Bone marrow (tissue), 2 donors: ENCODE measurements at regions not wholly inside any gene's neighbourhood (a gene's known extent, or its start where the extent isn't known, plus 50 kb on each side); places are given as distances from the start of the nearest gene placed in this dataset.
"Not testable (repeated sequence)": the region's sequence is repeated elsewhere in the genome, so short reads cannot be mapped to it uniquely, and the experiment has no call there.

Experiments used
- DNase-seq, 2 donors: peaks; one replicate each; lab custom pipeline; 2025; lab: John Stamatoyannopoulos, UW

DNA sequence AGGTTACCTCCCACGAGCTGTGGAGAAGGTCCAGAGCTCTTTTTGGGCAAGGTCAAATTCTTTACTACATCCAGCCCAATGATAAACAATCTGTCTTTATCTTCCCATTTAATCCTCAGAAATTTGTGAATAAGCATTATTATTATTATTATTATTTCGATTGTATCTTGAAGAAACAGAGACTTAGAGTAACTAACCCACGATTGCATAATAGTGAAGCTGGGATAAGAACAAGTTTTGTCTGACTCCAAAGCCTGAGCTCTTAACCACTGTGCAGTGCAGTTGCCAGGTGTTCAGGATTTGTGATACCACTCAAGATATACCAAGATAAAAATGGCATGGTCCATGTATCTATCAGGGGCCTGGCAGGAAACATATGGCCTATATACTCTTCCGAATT, 166.5 kb upstream of the LDB2 start:
- no peak for DNase-seq

DNA sequence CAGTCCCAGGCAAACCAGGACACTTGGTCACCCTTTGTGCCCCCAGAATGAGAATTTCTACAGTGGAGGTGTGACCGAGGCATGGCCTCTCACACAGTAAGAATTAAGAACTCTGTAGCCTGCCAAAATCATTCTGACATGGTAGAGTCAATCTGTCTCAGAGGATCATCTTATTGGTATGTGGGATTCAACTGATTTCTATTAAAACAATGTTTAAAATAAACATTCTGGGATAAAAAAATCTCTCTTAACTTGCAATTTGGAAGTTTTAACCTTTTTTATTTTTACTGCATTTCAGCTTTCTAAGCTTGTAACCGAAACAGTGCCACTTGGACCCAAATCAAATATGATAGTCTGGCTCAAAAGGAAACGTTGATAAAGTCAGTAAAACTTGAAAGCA, 165.4 kb upstream of the LDB2 start:
- no peak for DNase-seq

DNA sequence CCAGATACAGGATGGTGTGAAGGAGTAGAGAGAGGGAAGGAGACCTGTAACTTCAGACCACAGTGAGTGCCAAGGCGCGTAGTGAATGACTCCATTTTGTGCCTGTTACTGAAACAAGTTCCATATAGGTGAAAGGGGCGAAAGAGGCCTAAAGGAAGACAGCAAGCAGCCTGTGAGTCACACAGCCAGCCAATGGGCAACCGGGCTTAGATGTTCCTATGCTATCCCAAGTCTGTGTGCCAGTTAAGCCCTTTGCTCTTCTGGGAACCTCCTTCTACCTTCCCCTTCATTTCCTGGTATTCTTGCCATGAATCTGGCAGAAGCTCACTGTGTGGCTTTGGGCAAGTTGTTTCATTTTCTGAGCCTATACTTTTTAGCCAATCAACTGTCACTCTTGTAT, 161.8 kb upstream of the LDB2 start:
- no peak for DNase-seq

DNA sequence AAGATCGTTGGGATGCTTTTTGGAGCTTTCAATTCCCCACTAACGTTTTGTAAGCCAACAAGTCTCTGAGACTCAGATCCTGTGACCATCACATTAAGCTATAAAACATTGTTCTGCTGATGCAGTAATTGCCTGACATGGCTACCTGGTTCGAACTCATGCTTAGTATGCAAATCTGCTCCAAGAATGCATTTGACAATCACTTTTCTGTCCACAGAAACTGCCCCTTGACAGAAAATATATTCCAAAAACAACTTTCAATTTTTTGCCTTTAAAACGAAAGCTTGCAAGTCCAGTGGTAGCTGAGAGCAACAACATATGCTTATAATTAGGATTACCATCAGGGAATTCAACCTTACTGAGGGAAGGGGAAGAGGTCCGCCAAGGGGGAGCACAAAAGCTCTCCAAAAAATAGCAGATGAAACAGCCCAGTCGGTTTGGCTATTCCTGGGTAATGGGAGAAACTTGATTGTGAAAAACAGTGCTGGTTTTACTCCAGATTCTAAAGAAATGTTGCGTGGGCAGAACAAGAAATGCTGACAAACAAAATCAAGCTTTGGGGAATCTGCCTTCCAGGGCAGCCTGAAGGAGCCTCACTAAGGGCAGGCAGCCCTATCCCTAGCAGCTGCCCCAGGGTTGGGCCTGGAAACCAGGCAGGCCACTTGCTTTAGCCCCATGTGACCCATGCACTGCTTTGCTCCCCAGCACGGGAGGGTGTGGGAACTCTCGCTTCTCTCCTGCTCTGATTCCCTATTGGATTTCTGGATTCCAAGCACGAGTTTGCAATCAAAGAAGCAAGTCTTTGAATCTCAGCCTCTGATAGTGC, 160.7 kb upstream of the LDB2 start:
- no peak for DNase-seq

DNA sequence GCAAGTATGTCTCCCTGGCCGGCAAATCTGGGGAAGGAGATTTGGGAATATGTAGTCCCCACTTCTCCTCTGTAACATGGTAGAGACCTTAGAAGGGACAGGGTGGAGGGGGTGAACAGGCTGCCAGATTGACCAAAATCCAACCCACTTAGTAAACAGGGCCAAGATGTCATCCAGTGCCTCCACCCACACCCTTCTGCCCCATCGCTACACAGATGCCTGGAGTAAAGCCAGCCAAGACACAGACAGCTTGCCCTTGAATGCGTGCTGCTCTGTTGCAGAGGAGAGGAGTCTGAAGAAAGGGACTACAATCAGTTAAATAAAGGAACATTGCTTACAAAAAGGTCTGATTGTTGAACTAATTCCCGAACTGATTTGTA, 160.1 kb upstream of the LDB2 start:
- no peak for DNase-seq

DNA sequence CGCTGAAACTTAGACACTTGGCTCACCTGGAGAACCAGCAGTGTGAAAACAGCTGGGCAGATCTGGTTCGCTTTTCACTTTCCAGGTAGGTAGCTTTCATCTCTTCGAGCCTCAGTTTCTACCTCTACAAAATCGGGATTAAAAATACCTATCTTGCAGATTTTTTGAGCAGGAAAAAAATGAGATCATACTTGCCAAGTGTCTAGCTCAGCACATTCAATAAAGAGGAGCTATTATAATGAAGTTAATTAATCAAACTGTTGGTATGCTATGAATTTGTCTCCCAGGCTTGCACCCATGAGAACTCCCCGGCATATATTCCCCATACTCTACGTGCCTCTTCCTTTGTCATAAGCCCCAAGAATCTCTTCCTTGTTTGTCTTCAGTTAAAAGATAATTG, 158.6 kb upstream of the LDB2 start:
- DNase-seq, result no peak

DNA sequence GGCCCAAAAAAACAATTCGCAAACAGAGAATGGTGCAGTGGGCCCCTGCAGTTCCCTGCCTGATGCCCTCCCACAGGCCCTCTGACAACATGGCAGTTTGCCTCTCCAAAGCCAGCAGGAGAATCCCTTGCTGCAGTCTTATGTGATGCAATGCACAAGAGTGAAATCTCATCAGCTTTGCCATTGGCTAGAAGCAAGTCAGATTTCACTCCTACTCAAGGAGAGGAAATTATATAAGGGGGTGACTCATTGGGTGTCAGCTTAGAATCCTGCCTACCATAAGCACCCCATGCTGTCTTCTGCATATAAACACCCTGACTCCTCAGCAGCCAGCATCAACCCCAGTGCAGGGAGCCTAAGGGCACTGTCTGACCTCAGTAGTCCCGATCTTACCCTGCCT, 157.3 kb upstream of the LDB2 start:
- no peak for DNase-seq

DNA sequence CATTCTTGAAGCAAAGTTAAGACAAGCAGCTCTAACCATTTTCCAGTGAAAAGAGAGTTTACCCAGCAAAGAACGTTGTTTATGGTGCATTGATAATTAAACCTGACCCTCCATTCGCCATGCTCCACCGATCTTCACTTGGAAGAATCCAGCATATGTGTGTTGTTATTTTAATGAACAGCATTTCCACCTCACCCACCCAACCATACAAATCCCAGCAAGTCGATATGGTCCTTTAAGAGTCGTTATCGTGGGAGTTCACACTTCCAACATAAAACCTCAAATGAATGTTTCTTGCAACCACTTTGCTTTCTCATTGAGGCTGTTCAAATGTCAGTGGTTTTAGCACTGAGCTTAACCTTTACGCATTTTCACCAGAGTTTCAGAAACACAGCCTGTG, 147.4 kb upstream of the LDB2 start:
- DNase-seq, result no peak

DNA sequence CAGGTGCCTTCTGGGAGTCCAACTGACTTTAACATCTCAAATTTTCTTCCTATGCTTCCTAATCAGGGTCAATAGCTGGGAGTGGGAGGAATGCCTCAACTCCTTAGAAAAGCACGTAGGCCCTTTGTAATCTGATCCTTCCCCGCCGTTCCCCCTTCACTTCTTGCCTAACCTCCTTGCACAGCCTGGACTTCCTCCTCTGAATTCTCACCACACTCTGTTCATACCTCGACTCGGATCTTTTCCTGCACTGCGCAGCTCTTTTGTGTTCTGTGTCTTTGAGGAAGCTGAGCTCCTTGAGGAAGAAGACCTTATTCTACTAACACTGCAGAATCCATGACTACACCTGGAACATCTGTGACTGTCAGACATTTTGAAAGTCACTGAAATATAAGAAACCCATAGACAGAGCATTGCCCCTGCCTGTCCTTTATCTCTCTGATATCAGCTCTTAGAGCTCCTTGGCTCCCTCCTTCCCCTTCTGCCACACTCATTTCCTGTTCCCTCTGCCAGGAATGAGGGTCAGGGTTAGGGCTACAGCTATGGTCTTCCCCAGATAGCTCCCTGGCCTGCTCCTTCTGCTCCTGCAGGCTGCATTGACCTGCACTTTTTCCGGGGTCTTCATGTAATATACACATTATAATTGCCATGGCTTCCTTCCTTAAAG, 140.2 kb upstream of the LDB2 start:
- DNase-seq, result no peak

DNA sequence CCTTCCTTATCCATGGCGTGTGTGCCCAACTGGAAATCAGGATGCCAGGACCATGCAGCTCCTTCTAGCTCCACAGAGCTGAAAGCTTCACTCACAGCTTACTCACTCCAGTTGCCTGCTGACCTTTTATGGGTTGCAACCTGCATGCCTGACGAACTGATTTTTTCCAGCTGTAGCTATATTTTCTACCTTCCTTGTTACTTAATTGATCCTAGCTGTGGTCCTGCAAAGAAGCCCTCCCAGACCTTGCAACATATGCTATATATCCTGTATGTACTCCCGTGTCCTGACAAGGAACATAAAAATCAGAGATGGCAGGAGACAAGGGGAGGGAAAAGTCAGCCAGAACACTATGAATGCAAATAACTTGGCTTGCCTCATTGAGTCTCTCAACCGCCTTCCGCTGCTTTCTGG, 135.3 kb upstream of the LDB2 start:
- no peak for DNase-seq

DNA sequence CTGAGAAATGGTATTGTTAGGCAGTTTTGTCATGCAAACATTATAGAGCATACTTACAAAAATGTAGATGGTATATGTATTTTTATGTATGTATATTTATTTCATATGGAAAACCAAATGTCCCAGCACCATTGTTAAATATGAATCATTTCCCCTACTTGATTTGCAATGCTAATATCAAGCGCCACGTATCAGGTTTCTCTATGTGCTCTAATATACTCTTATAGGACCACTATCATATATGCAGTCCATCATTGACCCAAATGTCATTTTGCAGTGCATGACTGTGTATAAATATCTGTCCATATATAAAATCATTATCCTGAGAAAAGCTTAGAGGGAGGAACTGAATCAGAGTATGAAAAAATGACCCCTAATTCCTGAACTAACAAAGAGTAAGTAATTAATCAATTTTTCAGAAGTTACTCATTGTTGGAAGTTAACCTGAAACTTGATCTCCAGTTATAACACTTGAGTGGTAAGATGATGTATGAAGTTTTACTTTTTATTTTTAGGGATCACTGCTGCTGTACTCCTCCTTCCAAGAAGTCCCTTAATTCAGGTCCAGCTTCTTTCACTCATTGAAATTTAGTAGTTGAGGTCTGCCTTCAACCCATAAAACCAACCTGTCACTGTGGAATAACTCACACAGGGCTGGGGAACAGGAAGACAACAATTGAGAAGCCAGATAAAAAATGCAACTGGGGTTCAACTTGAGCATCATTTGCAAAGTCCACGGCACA, 134.8 kb upstream of the LDB2 start:
- DNase-seq, result no peak

DNA sequence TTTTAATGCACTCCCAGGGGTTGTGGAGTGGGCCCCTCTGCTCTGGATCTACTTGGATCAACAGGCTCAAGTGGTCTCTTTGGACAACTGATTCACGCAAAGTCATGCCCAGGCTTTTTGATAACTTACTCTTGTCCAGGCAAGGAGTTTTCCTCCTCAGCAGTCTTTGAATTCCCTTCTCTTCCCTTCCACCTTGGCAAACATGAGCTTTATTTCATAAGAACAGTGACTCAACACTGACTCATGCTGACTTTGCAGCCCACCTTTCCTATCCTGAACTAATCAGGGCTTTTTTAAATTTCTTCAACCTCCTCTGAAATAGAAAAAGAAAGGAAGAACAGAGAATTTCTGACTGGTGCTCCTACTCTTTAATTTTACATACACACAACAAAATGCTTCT, 132.1 kb upstream of the LDB2 start:
- no peak for DNase-seq

DNA sequence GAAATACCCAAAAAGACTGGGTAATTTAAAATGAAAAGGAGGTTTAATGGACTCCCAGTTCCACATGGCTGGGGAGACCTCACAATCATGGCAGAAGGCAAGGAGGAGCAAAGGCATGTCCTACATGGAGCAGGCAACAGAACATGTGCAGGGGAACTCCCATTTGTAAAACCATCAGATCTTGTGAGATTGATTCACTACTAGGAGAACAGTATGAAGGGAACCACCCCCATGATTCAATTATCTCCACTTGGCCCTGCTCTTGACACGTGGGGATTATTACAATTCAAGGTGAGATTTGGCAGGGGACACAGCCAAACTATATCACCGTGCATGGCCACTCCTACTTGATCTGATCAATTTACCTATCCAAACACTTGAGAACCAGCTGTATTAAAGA, 131.5 kb upstream of the LDB2 start:
- no peak for DNase-seq

DNA sequence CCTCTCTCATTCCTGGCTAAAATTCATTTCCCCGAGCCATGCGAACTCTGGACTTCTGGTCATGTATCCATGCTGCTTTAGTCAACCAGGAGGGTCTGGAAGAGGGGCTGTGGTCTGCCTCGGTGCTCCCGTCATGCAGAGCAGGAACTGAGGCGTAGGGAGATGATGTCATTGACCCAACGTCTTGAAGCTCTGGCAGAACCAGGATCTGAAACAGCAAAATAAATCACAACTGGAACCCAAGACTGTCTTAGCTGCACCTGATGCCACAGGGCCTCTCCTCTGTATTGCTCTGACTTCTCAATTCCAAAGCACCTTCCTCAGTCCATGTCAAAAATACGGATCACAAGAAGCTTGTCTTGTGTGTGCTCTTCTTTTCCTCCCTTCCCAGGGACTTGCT, 131.0 kb upstream of the LDB2 start:
- no peak for DNase-seq

DNA sequence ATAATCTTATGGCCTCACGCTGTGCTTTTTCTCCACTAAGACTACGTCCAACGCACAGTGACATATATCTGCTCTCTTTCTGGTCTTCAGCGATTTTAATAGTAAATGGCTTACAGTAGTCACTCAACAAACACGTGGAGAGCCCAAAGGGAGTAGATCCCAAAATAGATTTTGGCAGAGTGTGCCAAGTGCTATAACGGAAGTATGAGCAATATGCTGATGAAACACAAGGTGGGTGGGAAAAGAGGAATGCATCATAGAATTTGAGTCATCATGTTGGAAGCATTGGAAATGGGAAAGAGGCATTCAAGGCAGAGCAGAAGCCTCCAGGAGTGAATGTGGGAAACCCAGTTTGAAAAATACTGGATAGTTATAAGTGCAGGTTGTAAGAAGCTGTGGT, 129.1 kb upstream of the LDB2 start:
- DNase-seq, result no peak

DNA sequence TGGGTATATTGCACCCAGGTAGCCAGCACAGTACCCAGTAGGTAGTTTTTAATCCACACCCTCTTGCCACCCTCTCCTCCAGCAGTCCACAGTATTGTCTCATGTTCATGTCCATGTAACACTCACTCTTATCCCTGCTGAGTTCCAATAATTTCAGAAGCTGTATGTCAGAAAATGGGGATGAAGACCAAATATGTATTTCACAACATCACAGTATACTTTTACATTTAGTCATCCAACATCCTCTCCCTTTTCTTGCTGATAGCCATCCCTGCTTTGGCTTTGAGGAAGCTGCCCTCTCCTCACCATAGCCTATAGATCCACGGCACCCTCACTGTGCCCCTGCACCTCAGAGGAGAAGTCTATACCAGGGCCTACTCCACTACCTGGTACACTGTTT, 126.0 kb upstream of the LDB2 start:
- DNase-seq, result no peak

DNA sequence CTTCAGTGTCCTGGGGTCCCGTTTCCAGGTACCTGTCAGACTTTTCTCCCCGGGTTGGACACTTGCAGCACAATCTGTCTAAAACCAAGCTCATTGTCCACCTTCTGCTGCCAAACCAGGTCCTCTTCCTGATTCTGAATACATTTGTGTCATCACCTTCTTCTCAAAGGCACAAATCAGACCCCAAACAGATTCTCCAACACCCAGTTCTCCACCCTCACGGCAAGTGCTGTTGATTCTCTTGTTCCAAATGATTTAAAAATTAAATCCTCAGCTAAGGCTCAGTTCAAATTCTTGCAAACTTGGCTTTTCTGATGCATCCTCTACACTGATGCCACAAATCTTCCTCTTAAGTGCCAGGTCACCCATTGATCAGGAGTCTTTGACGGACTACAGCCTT, 122.5 kb upstream of the LDB2 start:
- DNase-seq, result no peak

DNA sequence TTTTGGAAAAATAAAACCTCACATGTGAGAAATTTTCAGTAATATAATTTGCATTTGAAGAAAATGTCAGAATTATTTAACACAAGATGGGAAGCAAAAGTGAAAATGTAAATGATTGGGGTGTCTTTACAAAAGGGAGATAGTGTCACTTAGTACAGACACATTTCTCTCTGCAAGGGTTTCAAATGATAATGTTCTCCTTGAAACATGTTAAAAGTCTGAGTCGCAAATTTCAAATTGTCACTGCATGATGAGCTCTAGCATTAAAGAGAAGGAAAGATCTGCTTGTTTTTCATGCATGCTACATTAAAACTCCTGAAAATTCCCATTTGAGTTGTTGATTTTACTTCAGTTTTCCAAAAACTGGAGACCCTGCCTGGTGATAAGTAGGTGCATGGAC, 122.0 kb upstream of the LDB2 start:
- DNase-seq, result no peak

DNA sequence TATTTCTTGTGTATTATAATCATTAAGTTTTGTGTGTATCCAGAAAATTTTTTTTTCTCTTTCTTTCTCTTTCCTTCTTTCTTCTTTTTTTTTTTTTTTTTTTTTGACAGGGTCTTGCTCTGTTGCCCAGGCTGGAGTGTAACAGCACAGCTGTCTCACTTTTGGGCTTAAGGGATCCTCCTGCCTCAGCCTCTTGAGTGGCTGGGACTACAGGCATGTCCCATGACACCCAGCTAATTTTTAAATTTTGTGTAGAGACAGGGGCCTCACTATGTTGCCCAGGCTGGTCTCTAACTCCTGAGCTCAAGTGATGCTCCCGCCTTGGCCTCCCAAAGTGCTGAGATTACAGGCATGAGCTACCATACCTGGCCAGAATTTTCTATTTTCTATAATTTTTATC, 120.2 kb upstream of the LDB2 start:
- DNase-seq, result not testable (repeated sequence)

DNA sequence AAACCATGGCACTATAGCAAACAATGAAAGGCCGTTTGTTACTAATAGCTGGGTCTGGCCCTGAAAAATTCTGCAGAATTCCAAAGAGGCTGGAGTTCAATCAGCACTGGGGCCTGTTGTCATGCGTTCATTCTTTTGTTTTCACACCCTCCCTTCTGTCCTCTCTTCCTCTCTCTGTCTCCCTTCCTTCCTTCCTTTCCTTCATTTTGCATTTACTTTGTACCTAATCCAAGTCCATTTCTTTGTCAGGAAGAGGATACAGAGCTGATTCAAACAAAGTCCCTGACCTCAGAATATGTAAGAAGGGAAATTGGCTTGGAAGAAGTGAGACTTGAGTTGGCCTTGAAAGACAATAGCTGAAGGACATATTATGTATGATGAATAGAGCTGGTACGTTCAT, 119.6 kb upstream of the LDB2 start:
- no peak for DNase-seq

DNA sequence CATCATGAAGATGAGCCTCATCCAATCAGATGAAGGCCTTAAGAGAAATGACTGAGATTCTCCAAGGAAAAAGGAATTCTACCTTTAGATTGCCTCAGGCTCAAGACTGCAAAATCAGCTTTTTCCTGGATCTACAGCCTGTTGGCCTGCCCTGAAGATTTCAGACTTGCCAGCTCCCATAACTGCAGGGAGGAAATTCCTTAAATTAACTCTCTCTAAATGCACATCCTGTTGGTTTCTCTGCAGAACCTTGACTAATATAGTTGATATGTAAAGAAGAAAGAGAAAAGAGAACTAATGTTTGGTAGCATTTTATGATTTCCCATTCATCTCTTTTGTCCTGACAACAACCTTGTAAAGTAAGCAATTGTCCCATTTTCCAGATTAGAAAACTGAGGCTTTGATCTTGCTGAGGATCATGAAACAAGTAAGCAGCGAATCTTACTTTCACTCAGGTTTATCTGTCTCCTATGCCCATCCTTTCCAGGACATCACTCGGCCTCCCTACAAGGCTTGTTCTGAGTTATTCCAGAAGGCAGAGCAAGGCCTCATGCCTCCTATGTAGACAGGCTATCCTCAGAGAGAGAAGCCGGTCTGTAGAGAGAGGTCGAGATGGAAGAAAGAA, 115.0 kb upstream of the LDB2 start:
- no peak for DNase-seq

DNA sequence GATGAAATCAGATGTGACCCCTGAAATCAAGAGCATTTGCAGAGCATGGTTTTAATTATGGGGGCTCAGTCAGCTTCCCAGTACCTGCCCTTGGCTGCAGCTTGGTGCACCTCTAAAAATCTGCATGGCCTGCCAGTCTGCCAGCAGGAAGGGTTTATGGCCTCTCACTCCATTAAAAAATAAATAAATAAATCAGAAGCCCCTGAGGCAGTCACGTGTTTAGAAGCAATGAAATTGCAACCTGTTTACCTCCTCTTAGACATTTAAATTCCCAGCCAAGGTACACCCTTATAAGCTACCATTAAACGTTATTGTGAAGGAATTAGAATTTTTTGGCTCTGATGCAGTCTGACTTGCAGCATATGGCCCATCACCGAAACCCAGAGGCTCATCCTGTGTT, 114.0 kb upstream of the LDB2 start:
- no peak for DNase-seq
